ENCODE measurements at regions not wholly inside any gene's neighbourhood (a gene's known extent, or its start where the extent isn't known, plus 50 kb on each side); places are given as distances from the start of the nearest gene placed in this dataset.

GRCh38 chr3:194785315-194785714, 99.6 kb downstream of the FAM43A start:
- TF ChIP-seq CTCF (IDR thresholded peaks at IDR 0.05; ENCODE audit: low read length, missing control alignments): no peak
- DNase-seq (ENCODE audit: low read depth): no peak
- no peak overlapping the region for H3K4me3 ChIP-seq (replicated peaks; ENCODE audit: low read depth, low read length)

GRCh38 chr3:194787072-194787471, 101.4 kb downstream of the FAM43A start:
- no peak for DNase-seq (ENCODE audit: low read depth)
- no peak for TF ChIP-seq CTCF (IDR thresholded peaks at IDR 0.05; ENCODE audit: low read length, missing control alignments)
- no peak overlapping the region for H3K4me3 ChIP-seq (replicated peaks; ENCODE audit: low read depth, low read length)

- no peak for DNase-seq (ENCODE audit: low read depth)
- no peak overlapping the region for H3K4me3 ChIP-seq (replicated peaks; ENCODE audit: low read depth, low read length)
- TF ChIP-seq CTCF (IDR thresholded peaks at IDR 0.05; ENCODE audit: low read length, missing control alignments): no peak
Measured at GRCh38 chr3:194787650-194788049, 102.0 kb downstream of the FAM43A start.

GRCh38 chr3:194792368-194792767, 106.7 kb downstream of the FAM43A start:
- no peak overlapping the region for H3K4me3 ChIP-seq (replicated peaks; ENCODE audit: low read depth, low read length)
- no peak for DNase-seq (ENCODE audit: low read depth)
- TF ChIP-seq CTCF (IDR thresholded peaks at IDR 0.05; ENCODE audit: low read length, missing control alignments): no peak

GRCh38 chr3:194797555-194798250, 112.0 kb downstream of the FAM43A start:
- no peak for DNase-seq (ENCODE audit: low read depth)
- TF ChIP-seq CTCF (IDR thresholded peaks at IDR 0.05; ENCODE audit: low read length, missing control alignments): no peak
- no peak overlapping the region for H3K4me3 ChIP-seq (replicated peaks; ENCODE audit: low read depth, low read length)

GRCh38 chr3:194798486-194798885, 112.8 kb downstream of the FAM43A start:
- no peak for TF ChIP-seq CTCF (IDR thresholded peaks at IDR 0.05; ENCODE audit: low read length, missing control alignments)
- H3K4me3 ChIP-seq (replicated peaks; ENCODE audit: low read depth, low read length): no peak overlapping the region
- no peak for DNase-seq (ENCODE audit: low read depth)

- no peak for TF ChIP-seq CTCF (IDR thresholded peaks at IDR 0.05; ENCODE audit: low read length, missing control alignments)
- no peak overlapping the region for H3K4me3 ChIP-seq (replicated peaks; ENCODE audit: low read depth, low read length)
- DNase-seq (ENCODE audit: low read depth): no peak
Measured at GRCh38 chr3:194800002-194800401, 114.3 kb downstream of the FAM43A start.

All from fibroblast of pulmonary artery (primary cell).